SK-N-SH (cell line): ENCODE measurements at regions not wholly inside any gene's neighbourhood (a gene's known extent, or its start where the extent isn't known, plus 50 kb on each side); places are given as distances from the start of the nearest gene placed in this dataset.

ENCODE experiments used
- CTCF ChIA-PET: fragments of 300-600, 350-600 bp; formaldehyde crosslinking; extraction: SDS; loops from one replicate; lab custom pipeline; 2021; lab: Yijun Ruan, JAX
- POLR2A ChIA-PET: fragments of 350-600 bp; sonication (Branson Sonifier 250); formaldehyde crosslinking; extraction: SDS; loops from one replicate; lab custom pipeline; 2020; ENCODE audit warnings: antibody characterized with exemption, inconsistent platforms; lab: Yijun Ruan, JAX
- DNase-seq: peaks from one replicate; pipeline ENCODE4 v3.0.0; 2012
- H2AFZ ChIP-seq: fragments of 200-600 bp; sonication (generic); 2 replicates; pipeline ENCODE4 v1.8.1; 2016; ENCODE audit warnings: antibody characterized with exemption, mild to moderate bottlenecking, low read depth
- H3F3A ChIP-seq: fragments of 200-600 bp; sonication (generic); replicated peaks from 2 replicates; pipeline ENCODE3; 2016; ENCODE audit warnings: antibody characterized with exemption, mild to moderate bottlenecking; ENCODE audit not compliant: insufficient read depth
- H3K27ac ChIP-seq, 2 experiments: fragments of 200-500 bp in 1 of 2; fragments of 200-600 bp in 1 of 2; sonication (Bioruptor generic) in 1 of 2; sonication (generic), shearing (Covaris generic) in 1 of 2; 2 replicates each; pipeline versions ENCODE4 v1.5.1 to v1.6.1; 2014 to 2016; ENCODE audit warnings: low read depth in 2 of 2, inconsistent platforms in 1 of 2, low read length in 1 of 2, mild to moderate bottlenecking in 1 of 2, mixed read lengths in 1 of 2
- H3K27me3 ChIP-seq: fragments of 200-600 bp; sonication (generic), shearing (Covaris generic); 2 replicates; pipeline ENCODE4 v1.6.1; 2016; ENCODE audit warnings: mixed run types; ENCODE audit not compliant: insufficient read depth
- H3K36me3 ChIP-seq, 2 experiments: fragments of 200-500 bp in 1 of 2; fragments of 200-600 bp in 1 of 2; sonication (Bioruptor generic) in 1 of 2; sonication (generic) in 1 of 2; replicated peaks in 1 of 2; 2 replicates each; pipeline versions ENCODE3 to v1.5.1; 2014 to 2016; ENCODE audit warnings: low read length in 1 of 2, mild to moderate bottlenecking in 1 of 2; ENCODE audit not compliant: insufficient read depth in 2 of 2, control insufficient read depth in 1 of 2
- H3K4me1 ChIP-seq, 2 experiments: fragments of 200-500 bp in 1 of 2; fragments of 200-600 bp in 1 of 2; sonication (Bioruptor generic) in 1 of 2; sonication (generic), shearing (Covaris generic) in 1 of 2; 2 replicates each; pipeline versions ENCODE4 v1.5.1 to v1.6.1; 2014 to 2016; ENCODE audit warnings: low read depth in 1 of 2, low read length in 1 of 2, mixed run types in 1 of 2; ENCODE audit not compliant: insufficient read depth in 2 of 2, control insufficient read depth in 1 of 2
- H3K4me2 ChIP-seq: fragments of 200-600 bp; sonication (generic), shearing (Covaris generic); 2 replicates; pipeline ENCODE4 v1.6.1; 2017; ENCODE audit warnings: mixed run types
- H3K4me3 ChIP-seq, 2 experiments: fragments of 200-500 bp in 1 of 2; fragments of 200-600 bp in 1 of 2; sonication (Bioruptor generic) in 1 of 2; sonication (generic), shearing (Covaris generic) in 1 of 2; 2 replicates each; pipeline versions ENCODE4 v1.5.1 to v1.8.1; 2014 to 2016; ENCODE audit warnings: low read depth in 2 of 2, inconsistent platforms in 1 of 2, low read length in 1 of 2, mild to moderate bottlenecking in 1 of 2, mixed read lengths in 1 of 2, moderate library complexity in 1 of 2
- H3K79me2 ChIP-seq: fragments of 200-600 bp; sonication (generic); 2 replicates; pipeline ENCODE4 v1.8.1; 2017; ENCODE audit warnings: mild to moderate bottlenecking; ENCODE audit not compliant: insufficient read depth
- H3K9ac ChIP-seq: fragments of 200-600 bp; sonication (generic); 2 replicates; pipeline ENCODE4 v1.6.1; 2017; ENCODE audit warnings: mixed run types
- H3K9me2 ChIP-seq: fragments of 200-600 bp; sonication (generic); 2 replicates; pipeline ENCODE4 v1.6.1; 2017; ENCODE audit warnings: mixed run types
- H3K9me3 ChIP-seq: fragments of 200-600 bp; sonication (generic); 2 replicates; pipeline ENCODE4 v1.6.1; 2017; ENCODE audit warnings: mixed run types, mild to moderate bottlenecking, moderate library complexity
- H4K20me1 ChIP-seq: fragments of 200-600 bp; sonication (generic); 2 replicates; pipeline ENCODE4 v1.6.1; 2017; ENCODE audit warnings: mild to moderate bottlenecking, mixed run types; ENCODE audit not compliant: insufficient read depth
- CHD2 ChIP-seq: fragments of 150-350 bp; IDR thresholded peaks from 2 replicates; pipeline ENCODE4 v1.6.1; 2018; ENCODE audit warnings: low read length; ENCODE audit not compliant: partially characterized antibody
- EP300 ChIP-seq, 2 experiments: IDR thresholded peaks; 2 replicates each; pipeline versions ENCODE4 v1.4.0 to v1.6.1; 2012; ENCODE audit warnings: borderline replicate concordance in 1 of 2, low read depth in 1 of 2, low read length in 1 of 2
- EZH2phosphoT487 ChIP-seq: fragments of 200-600 bp; sonication (generic); IDR thresholded peaks from 2 replicates; pipeline ENCODE4 v1.6.1; 2017; ENCODE audit warnings: low read depth, mixed run types, mild to moderate bottlenecking, antibody characterized with exemption, moderate library complexity, borderline replicate concordance
- FOSL2 ChIP-seq: IDR thresholded peaks from 2 replicates; pipeline ENCODE4 v1.4.0; 2012; ENCODE audit warnings: low read depth, mild to moderate bottlenecking, moderate library complexity, borderline replicate concordance
- FOXJ3 ChIP-seq: sonication (generic); formaldehyde crosslinking; IDR thresholded peaks from 2 replicates; pipeline ENCODE4 v1.5.1; 2020; ENCODE audit warnings: mild to moderate bottlenecking, missing genetic modification reagents
- FOXM1 ChIP-seq: IDR thresholded peaks from 2 replicates; pipeline ENCODE4 v1.4.0; 2012; ENCODE audit warnings: low read depth, mild to moderate bottlenecking
- GABPA ChIP-seq: IDR thresholded peaks from 2 replicates; pipeline ENCODE4 v1.4.0; 2012; ENCODE audit warnings: low read depth, mild to moderate bottlenecking
- IRF3 ChIP-seq: fragments of 150-350 bp; IDR thresholded peaks from 2 replicates; pipeline ENCODE4 v1.6.1; 2016; ENCODE audit warnings: mild to moderate bottlenecking, low read depth, low read length
- JUND ChIP-seq: IDR thresholded peaks from 2 replicates; pipeline ENCODE4 v1.4.0; 2012
- MXI1 ChIP-seq: IDR thresholded peaks from 2 replicates; pipeline ENCODE4 v1.6.1; 2012; ENCODE audit warnings: mild to moderate bottlenecking, low read depth, low read length, improper control_type of control experiment
- NFIC ChIP-seq: IDR thresholded peaks from 2 replicates; pipeline ENCODE4 v1.4.0; 2012; ENCODE audit warnings: borderline replicate concordance
- POLR2AphosphoS5 ChIP-seq: IDR thresholded peaks from 2 replicates; pipeline ENCODE4 v1.6.1; 2012; ENCODE audit warnings: low read depth, low read length
- RXRA ChIP-seq: IDR thresholded peaks from 2 replicates; pipeline ENCODE4 v1.4.0; 2012; ENCODE audit warnings: low read depth, mild to moderate bottlenecking, borderline replicate concordance
- SIN3A ChIP-seq: IDR thresholded peaks from 2 replicates; pipeline ENCODE4 v1.6.1; 2012; ENCODE audit warnings: low read depth, mild to moderate bottlenecking, low read length, moderate library complexity, borderline replicate concordance
- TCF12 ChIP-seq: IDR thresholded peaks from 2 replicates; pipeline ENCODE4 v1.4.0; 2012
- USF2 ChIP-seq: fragments of 150-350 bp; IDR thresholded peaks from 2 replicates; pipeline ENCODE4 v1.6.1; 2017; ENCODE audit warnings: antibody characterized with exemption, low read length, low read depth, borderline replicate concordance
- YY1 ChIP-seq: IDR thresholded peaks from 2 replicates; pipeline ENCODE4 v1.4.0; 2012; ENCODE audit warnings: low read depth, mild to moderate bottlenecking
- WGBS: methylation state at CpG from one replicate; pipeline ENCODE4 v1.1.6; 2017; ENCODE audit warnings: low lambda C conversion rate; 5-methylcytosine and 5-hydroxymethylcytosine counted together
- TF ChIP-seq, protein P1 (sequence below): IDR thresholded peaks from 2 replicates; pipeline ENCODE4; 2012
- TF ChIP-seq, protein P2 (sequence below): fragments of 200-600 bp; sonication (generic); IDR thresholded peaks from 2 replicates; pipeline ENCODE4 v1.6.1; 2017; ENCODE audit warnings: antibody characterized with exemption, mild to moderate bottlenecking, moderate library complexity
- TF ChIP-seq, protein P3 (sequence below): IDR thresholded peaks from 2 replicates; pipeline ENCODE4 v1.4.0; 2012; ENCODE audit warnings: low read depth, borderline replicate concordance
- TF ChIP-seq, protein P4 (sequence below): IDR thresholded peaks from 2 replicates; pipeline ENCODE4 v1.4.0; 2012; ENCODE audit warnings: low read depth

DNA sequence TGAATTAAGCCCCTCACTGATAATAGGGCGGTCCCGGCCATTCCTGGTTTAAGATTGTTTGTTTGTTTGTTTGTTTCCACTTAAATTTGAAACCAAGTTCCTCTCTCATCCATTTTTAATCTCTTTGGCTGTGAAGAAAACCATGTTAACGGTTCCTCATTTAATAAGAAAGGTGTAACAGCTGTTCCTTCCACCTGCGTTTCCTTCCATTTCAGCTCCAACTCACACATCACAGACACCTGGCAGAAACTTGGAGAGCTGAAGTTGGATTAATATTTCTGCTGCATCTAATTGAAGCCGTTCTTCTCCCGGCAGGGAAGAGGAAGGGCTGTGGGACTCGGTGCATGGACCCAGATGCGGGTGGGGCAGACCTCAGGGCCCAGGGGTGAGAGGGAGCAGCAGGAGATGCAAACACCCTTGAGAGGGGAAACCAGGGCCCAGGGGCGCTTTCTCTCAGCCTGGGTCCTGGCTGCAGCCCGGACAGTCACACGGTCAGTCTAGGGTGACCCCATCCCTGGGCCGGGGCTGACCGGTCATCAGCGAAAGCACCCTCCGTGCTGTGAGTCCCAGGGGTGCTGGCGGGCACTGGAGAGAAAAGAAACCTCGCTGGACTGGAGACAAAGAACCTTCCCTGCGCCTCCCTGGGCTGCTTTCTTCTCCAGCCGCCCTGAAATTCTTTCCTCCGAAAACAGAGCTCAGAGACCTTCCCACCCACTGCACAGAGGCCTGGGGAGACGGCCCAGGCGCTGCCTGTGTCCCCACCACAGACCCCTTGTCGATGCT, 242.0 kb downstream of the BRD1 start:
- Histone ChIP-seq H3K4me1 (no peaks in the 10 kb centered on the region), H3K4me2 (no peak overlapping the region), H3K9me2 (no peaks in the 10 kb centered on the region), H3K4me3 (no peak overlapping the region), H4K20me1 (no peaks in the 10 kb centered on the region), H3K79me2 (no peaks in the 10 kb centered on the region), H3K27me3 (no peaks in the 10 kb centered on the region), H3K9me3 (no peaks in the 10 kb centered on the region), H3K9ac (no peak overlapping the region), H3K27ac (no peak overlapping the region), H3F3A (no peaks in the 10 kb centered on the region), H2AFZ (no peak overlapping the region), H3K36me3 (no peaks in the 10 kb centered on the region)
- TF ChIP-seq MXI1 = no peak
- no peak for TF ChIP-seq RXRA
- no peak for TF ChIP-seq POLR2AphosphoS5
- no peak for TF ChIP-seq SIN3A
- no peak for TF ChIP-seq FOXJ3 (CRISPR knock-in tag)
- TF ChIP-seq, protein P1, sequence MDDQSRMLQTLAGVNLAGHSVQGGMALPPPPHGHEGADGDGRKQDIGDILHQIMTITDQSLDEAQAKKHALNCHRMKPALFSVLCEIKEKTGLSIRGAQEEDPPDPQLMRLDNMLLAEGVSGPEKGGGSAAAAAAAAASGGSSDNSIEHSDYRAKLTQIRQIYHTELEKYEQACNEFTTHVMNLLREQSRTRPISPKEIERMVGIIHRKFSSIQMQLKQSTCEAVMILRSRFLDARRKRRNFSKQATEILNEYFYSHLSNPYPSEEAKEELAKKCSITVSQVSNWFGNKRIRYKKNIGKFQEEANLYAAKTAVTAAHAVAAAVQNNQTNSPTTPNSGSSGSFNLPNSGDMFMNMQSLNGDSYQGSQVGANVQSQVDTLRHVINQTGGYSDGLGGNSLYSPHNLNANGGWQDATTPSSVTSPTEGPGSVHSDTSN = no peak
- no peak for TF ChIP-seq GABPA
- no peak for TF ChIP-seq FOXM1
- no peak for TF ChIP-seq CHD2
- TF ChIP-seq, protein P2, sequence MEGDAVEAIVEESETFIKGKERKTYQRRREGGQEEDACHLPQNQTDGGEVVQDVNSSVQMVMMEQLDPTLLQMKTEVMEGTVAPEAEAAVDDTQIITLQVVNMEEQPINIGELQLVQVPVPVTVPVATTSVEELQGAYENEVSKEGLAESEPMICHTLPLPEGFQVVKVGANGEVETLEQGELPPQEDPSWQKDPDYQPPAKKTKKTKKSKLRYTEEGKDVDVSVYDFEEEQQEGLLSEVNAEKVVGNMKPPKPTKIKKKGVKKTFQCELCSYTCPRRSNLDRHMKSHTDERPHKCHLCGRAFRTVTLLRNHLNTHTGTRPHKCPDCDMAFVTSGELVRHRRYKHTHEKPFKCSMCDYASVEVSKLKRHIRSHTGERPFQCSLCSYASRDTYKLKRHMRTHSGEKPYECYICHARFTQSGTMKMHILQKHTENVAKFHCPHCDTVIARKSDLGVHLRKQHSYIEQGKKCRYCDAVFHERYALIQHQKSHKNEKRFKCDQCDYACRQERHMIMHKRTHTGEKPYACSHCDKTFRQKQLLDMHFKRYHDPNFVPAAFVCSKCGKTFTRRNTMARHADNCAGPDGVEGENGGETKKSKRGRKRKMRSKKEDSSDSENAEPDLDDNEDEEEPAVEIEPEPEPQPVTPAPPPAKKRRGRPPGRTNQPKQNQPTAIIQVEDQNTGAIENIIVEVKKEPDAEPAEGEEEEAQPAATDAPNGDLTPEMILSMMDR = no peak
- TF ChIP-seq EP300 (IDR thresholded peaks at IDR 0.05; ENCODE audit: borderline replicate concordance in 1 of 2, low read depth in 1 of 2, low read length in 1 of 2) = no peak
- TF ChIP-seq, protein P3, sequence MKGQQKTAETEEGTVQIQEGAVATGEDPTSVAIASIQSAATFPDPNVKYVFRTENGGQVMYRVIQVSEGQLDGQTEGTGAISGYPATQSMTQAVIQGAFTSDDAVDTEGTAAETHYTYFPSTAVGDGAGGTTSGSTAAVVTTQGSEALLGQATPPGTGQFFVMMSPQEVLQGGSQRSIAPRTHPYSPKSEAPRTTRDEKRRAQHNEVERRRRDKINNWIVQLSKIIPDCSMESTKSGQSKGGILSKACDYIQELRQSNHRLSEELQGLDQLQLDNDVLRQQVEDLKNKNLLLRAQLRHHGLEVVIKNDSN = no peak
- no peak for TF ChIP-seq NFIC
- ChIA-PET POLR2A (no interaction called here), CTCF (no interaction called here)
- DNase-seq = no peak
- WGBS = 28% methylated on average over 15 of the region's 23 CpGs

DNA sequence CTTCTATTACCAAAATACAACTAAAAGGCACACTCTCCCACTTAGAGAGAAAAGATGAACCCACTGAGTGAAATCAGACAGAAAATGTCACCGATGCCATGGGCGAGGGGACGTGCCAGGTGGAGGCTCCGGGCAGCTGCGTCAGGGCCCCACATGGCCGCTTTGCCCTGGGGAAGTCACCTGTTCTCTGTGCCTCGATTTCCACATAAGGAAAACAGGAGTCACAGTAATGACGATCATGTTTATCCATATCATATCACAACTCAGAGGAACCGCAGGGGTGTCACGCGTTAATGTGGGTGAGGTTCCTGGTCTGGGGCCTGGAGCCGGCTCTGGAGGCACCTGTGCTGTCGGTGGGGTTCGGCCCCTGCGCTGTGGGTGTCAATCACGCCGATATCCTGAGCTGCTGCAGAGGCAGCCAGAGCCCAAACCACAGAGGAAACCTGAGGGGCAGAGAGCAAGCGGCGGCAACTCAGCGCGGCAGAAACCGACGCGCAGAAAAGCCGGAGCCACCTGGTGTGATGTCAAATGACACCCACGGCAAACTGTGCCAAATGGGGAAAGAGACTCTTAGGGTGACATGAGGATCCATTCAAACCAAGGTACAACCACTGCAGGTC, 243.7 kb downstream of the BRD1 start:
- Histone ChIP-seq H2AFZ (no peak overlapping the region), H3K9ac (no peak overlapping the region), H3K4me1 (no peaks in the 10 kb centered on the region), H3F3A (no peaks in the 10 kb centered on the region), H3K4me2 (no peak overlapping the region), H3K79me2 (no peaks in the 10 kb centered on the region), H3K27ac (no peak overlapping the region), H3K9me2 (no peaks in the 10 kb centered on the region), H3K27me3 (no peaks in the 10 kb centered on the region), H3K36me3 (no peaks in the 10 kb centered on the region), H4K20me1 (no peaks in the 10 kb centered on the region), H3K4me3 (no peak overlapping the region), H3K9me3 (no peaks in the 10 kb centered on the region)
- CTCF ChIA-PET = no interaction called here
- 50% methylated on average over 25 of the region's 26 CpGs for WGBS
- POLR2A ChIA-PET = no interaction called here
- peak; percentile 15 for DNase-seq
- TF ChIP-seq YY1 (no peak), FOXJ3 (CRISPR knock-in tag) (no peak), NFIC (no peak), MXI1 (no peak), EP300 (IDR thresholded peaks at IDR 0.05; ENCODE audit: borderline replicate concordance in 1 of 2, low read depth in 1 of 2, low read length in 1 of 2) (no peak), SIN3A (no peak), IRF3 (no peak), JUND (no peak), GABPA (no peak), FOSL2 (no peak), EZH2phosphoT487 (no peak), USF2 (no peak), TCF12 (no peak)
- TF ChIP-seq, protein P4, sequence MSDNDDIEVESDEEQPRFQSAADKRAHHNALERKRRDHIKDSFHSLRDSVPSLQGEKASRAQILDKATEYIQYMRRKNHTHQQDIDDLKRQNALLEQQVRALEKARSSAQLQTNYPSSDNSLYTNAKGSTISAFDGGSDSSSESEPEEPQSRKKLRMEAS = no peak
